H9 (cell line): ENCODE measurements at regions not wholly inside any gene's neighbourhood (a gene's known extent, or its start where the extent isn't known, plus 50 kb on each side); places are given as distances from the start of the nearest gene placed in this dataset.

Source experiments
- DNase-seq: peaks from one replicate; pipeline ENCODE4 v3.0.0-alpha.2; 2017
- H2AFZ ChIP-seq: one replicate; pipeline ENCODE4 v1.6.1; 2013; ENCODE audit warnings: mild to moderate bottlenecking, low read length, control low read depth, moderate library complexity
- H2AK5ac ChIP-seq: 2 replicates; pipeline ENCODE4 v1.6.1; 2013; ENCODE audit warnings: low read length, control low read depth, mixed read lengths; ENCODE audit not compliant: insufficient read length
- H2BK120ac ChIP-seq: one replicate; pipeline ENCODE4 v1.6.1; 2013; ENCODE audit warnings: low read depth, mild to moderate bottlenecking, low read length, control low read depth, inconsistent platforms; ENCODE audit not compliant: poor library complexity, severe bottlenecking
- H2BK12ac ChIP-seq: 2 replicates; pipeline ENCODE4 v1.6.1; 2013; ENCODE audit warnings: low read length, control low read depth, mixed read lengths, low read depth; ENCODE audit not compliant: insufficient read length
- H2BK15ac ChIP-seq: 2 replicates; pipeline ENCODE4 v1.6.1; 2013; ENCODE audit warnings: low read depth, low read length, control low read depth
- H2BK20ac ChIP-seq: one replicate; pipeline ENCODE4 v1.6.1; 2013; ENCODE audit warnings: low read depth, mild to moderate bottlenecking, low read length, control low read depth, inconsistent platforms; ENCODE audit not compliant: poor library complexity, severe bottlenecking
- H2BK5ac ChIP-seq: 2 replicates; pipeline ENCODE4 v1.6.1; 2013; ENCODE audit warnings: low read length, control low read depth, mixed read lengths; ENCODE audit not compliant: insufficient read length
- H3K14ac ChIP-seq: 2 replicates; pipeline ENCODE4 v1.6.1; 2013; ENCODE audit warnings: low read length, control low read depth; ENCODE audit not compliant: insufficient read depth
- H3K18ac ChIP-seq: 2 replicates; pipeline ENCODE4 v1.6.1; 2013; ENCODE audit warnings: low read depth, mild to moderate bottlenecking, mixed read lengths, low read length, control low read depth; ENCODE audit not compliant: insufficient read length
- H3K23ac ChIP-seq: 2 replicates; pipeline ENCODE4 v1.6.1; 2013; ENCODE audit warnings: low read length, control low read depth, mixed read lengths, low read depth; ENCODE audit not compliant: insufficient read length
- H3K23me2 ChIP-seq: 2 replicates; pipeline ENCODE4 v1.6.1; 2013; ENCODE audit warnings: low read depth, mild to moderate bottlenecking, mixed read lengths, low read length, control low read depth; ENCODE audit not compliant: insufficient read length, poor library complexity, severe bottlenecking
- H3K27ac ChIP-seq: 2 replicates; pipeline ENCODE4 v1.5.1; 2013; ENCODE audit warnings: low read length, control low read depth, mixed read lengths, low read depth; ENCODE audit not compliant: insufficient read length
- H3K27me3 ChIP-seq: 2 replicates; pipeline ENCODE4 v1.6.1; 2013; ENCODE audit warnings: low read length, control low read depth, inconsistent platforms; ENCODE audit not compliant: insufficient read depth
- H3K4ac ChIP-seq: 2 replicates; pipeline ENCODE4 v1.6.1; 2013; ENCODE audit warnings: low read depth, mild to moderate bottlenecking, control low read depth, inconsistent platforms, low read length, moderate library complexity
- H3K4me1 ChIP-seq: 2 replicates; pipeline ENCODE4 v1.6.1; 2013; ENCODE audit warnings: low read length, control low read depth, inconsistent platforms; ENCODE audit not compliant: insufficient read depth
- H3K4me2 ChIP-seq: 2 replicates; pipeline ENCODE4 v1.6.1; 2013; ENCODE audit warnings: low read length, control low read depth, mixed read lengths; ENCODE audit not compliant: insufficient read length, insufficient read depth
- H3K56ac ChIP-seq: 2 replicates; pipeline ENCODE4 v1.6.1; 2013; ENCODE audit warnings: low read depth, mild to moderate bottlenecking, mixed read lengths, low read length, control low read depth; ENCODE audit not compliant: insufficient read length
- H3K79me1 ChIP-seq: 2 replicates; pipeline ENCODE4 v1.6.1; 2013; ENCODE audit warnings: low read depth, mild to moderate bottlenecking, moderate library complexity, low read length, control low read depth, inconsistent platforms; ENCODE audit not compliant: insufficient read depth, poor library complexity, severe bottlenecking
- H3K79me2 ChIP-seq: 2 replicates; pipeline ENCODE4 v1.6.1; 2013; ENCODE audit warnings: low read length, control low read depth, inconsistent platforms; ENCODE audit not compliant: insufficient read depth
- H3K9ac ChIP-seq: 2 replicates; pipeline ENCODE4 v1.6.1; 2013; ENCODE audit warnings: low read length, control low read depth, mixed read lengths; ENCODE audit not compliant: insufficient read length; ENCODE audit errors: extremely low read depth
- H3K9me3 ChIP-seq: one replicate; pipeline ENCODE4 v1.6.1; 2013; ENCODE audit warnings: low read depth, low read length, inconsistent platforms; ENCODE audit not compliant: control insufficient read depth
- H3T11ph ChIP-seq: one replicate; pipeline ENCODE4 v1.6.1; 2013; ENCODE audit warnings: mild to moderate bottlenecking, low read length, control low read depth, inconsistent platforms
- H4K20me1 ChIP-seq: one replicate; pipeline ENCODE4 v1.6.1; 2013; ENCODE audit not compliant: control insufficient read depth, insufficient read length, insufficient read depth
- H4K5ac ChIP-seq: 2 replicates; pipeline ENCODE4 v1.6.1; 2013; ENCODE audit warnings: low read depth, mild to moderate bottlenecking, mixed read lengths, low read length, control low read depth; ENCODE audit not compliant: insufficient read length
- H4K8ac ChIP-seq: replicated peaks from 2 replicates; pipeline ENCODE4 v1.6.1; 2013; ENCODE audit warnings: low read length, control low read depth, mixed read lengths, low read depth; ENCODE audit not compliant: insufficient read length
- H4K91ac ChIP-seq: 2 replicates; pipeline ENCODE4 v1.6.1; 2013; ENCODE audit warnings: low read depth, mild to moderate bottlenecking, moderate library complexity, mixed read lengths, low read length, control low read depth; ENCODE audit not compliant: insufficient read length
- H3K27ac Mint-ChIP-seq, 3 experiments: 2 replicates in 2 of 3; 3 replicates in 1 of 3; pipeline ENCODE4 v1.8.0; 2020 to 2021; ENCODE audit warnings: mixed read lengths in 3 of 3, mild to moderate bottlenecking in 1 of 3, moderate library complexity in 1 of 3
- H3K27me3 Mint-ChIP-seq: 2 replicates; pipeline ENCODE4 v1.8.0; 2021; ENCODE audit warnings: low read depth, mild to moderate bottlenecking, moderate library complexity, mixed read lengths
- H3K36me3 Mint-ChIP-seq, 3 experiments: 2 replicates in 2 of 3; 3 replicates in 1 of 3; pipeline ENCODE4 v1.8.0; 2020 to 2021; ENCODE audit warnings: low read depth in 3 of 3, mixed read lengths in 3 of 3; ENCODE audit not compliant: insufficient read depth in 1 of 3
- H3K4me1 Mint-ChIP-seq, 2 experiments: 2 replicates each; pipeline ENCODE4 v1.8.0; 2020; ENCODE audit warnings: mixed read lengths in 2 of 2
- H3K4me3 Mint-ChIP-seq, 2 experiments: 2 replicates in 1 of 2; 3 replicates in 1 of 2; pipeline ENCODE4 v1.8.0; 2020 to 2021; ENCODE audit warnings: mild to moderate bottlenecking in 2 of 2, mixed read lengths in 2 of 2, moderate library complexity in 1 of 2
- H3K9me3 Mint-ChIP-seq, 2 experiments: 2 replicates in 1 of 2; 3 replicates in 1 of 2; pipeline ENCODE4 v1.8.0; 2020; ENCODE audit warnings: mild to moderate bottlenecking in 2 of 2, mixed read lengths in 2 of 2, moderate library complexity in 1 of 2
- CTCF ChIP-seq: fragments of 200-600 bp; sonication (generic); conservative IDR thresholded peaks from 3 replicates; pipeline ENCODE4 v1.8.0; 2021; ENCODE audit warnings: antibody characterized with exemption, mild to moderate bottlenecking
- WGBS: extraction: QIAGEN DNeasy Blood & Tissue Kit; methylation state at CpG from one replicate; pipeline ENCODE4 v1.1.7; 2013; ENCODE audit warnings: missing lambda C conversion rate, low lambda C conversion rate, mixed read lengths; ENCODE audit not compliant: insufficient read length; ENCODE audit errors: extremely low coverage; 5-methylcytosine and 5-hydroxymethylcytosine counted together

GRCh38 chr5:82381591-82381990 lies 103.4 kb upstream of the RPS23 start:
- Histone ChIP-seq H4K5ac (no peak overlapping the region), H2BK12ac (no peak overlapping the region), H2BK5ac (no peak overlapping the region), H3K56ac (no peak overlapping the region), H2BK20ac (no peak overlapping the region), H3K4me1 (no peaks in the 10 kb centered on the region), H4K91ac (no peak overlapping the region), H2BK15ac (no peak overlapping the region), H4K20me1 (no peaks in the 10 kb centered on the region), H3K27ac (no peak overlapping the region), H3K4me2 (no peak overlapping the region), H3K79me1 (no peaks in the 10 kb centered on the region), H4K8ac (no peak overlapping the region), H2AK5ac (no peak overlapping the region), H2AFZ (no peak overlapping the region), H3K23me2 (no peaks in the 10 kb centered on the region), H3K9me3 (no peaks in the 10 kb centered on the region), H2BK120ac (no peak overlapping the region), H3K27me3 (no peaks in the 10 kb centered on the region), H3K4ac (no peak overlapping the region), H3K9ac (no peak overlapping the region), H3K14ac (no peak overlapping the region), H3K18ac (no peak overlapping the region), H3T11ph (no peak overlapping the region), H3K23ac (no peak overlapping the region), H3K79me2 (no peaks in the 10 kb centered on the region)
- H3K4me3 Mint-ChIP-seq, result no peak overlapping the region
- 100% methylated on average over 1 of the region's 1 CpG for WGBS
- H3K27me3 Mint-ChIP-seq, result no peaks in the 10 kb centered on the region
- peaks cover 19 to 23% of the 10 kb centered on the region in 2 experiments for H3K4me1 Mint-ChIP-seq
- no peak for TF ChIP-seq CTCF
- peaks cover 22 to 23% of the 10 kb centered on the region in 2 experiments for H3K9me3 Mint-ChIP-seq
- no peak for DNase-seq
- H3K27ac Mint-ChIP-seq, result no peak overlapping the region
- H3K36me3 Mint-ChIP-seq, result peaks cover 16 to 27% (median 21%) of the 10 kb centered on the region in 3 experiments
